Thyroid gland (tissue), 4 donors: ENCODE measurements at regions not wholly inside any gene's neighbourhood (a gene's known extent, or its start where the extent isn't known, plus 50 kb on each side); places are given as distances from the start of the nearest gene placed in this dataset.

ENCODE experiments used
- CTCF ChIP-seq, 6 experiments: fragments of 200-600 bp in 3 of 6; fragments of 450-650 bp in 3 of 6; sonication (generic) in 3 of 6; IDR thresholded peaks; one replicate each; pipeline ENCODE4 v1.5.1; 2016 to 2019; ENCODE audit warnings: antibody characterized with exemption in 6 of 6, mild to moderate bottlenecking in 2 of 6, inconsistent platforms in 1 of 6, moderate library complexity in 1 of 6
- POLR2A ChIP-seq, 2 donors: fragments of 450-650 bp; IDR thresholded peaks; one replicate each; pipeline ENCODE4 v1.6.1; 2017; ENCODE audit warnings: antibody characterized with exemption in 2 of 2, mild to moderate bottlenecking in 2 of 2, moderate library complexity in 1 of 2

GRCh38 chr4:79014230-79014629 lies 75.0 kb upstream of the PAQR3 start:
- TF ChIP-seq CTCF (IDR thresholded peaks at IDR 0.05) (no peak), POLR2A (IDR thresholded peaks at IDR 0.05) (no peak)
